ENCODE measurements at regions not wholly inside any gene's neighbourhood (a gene's known extent, or its start where the extent isn't known, plus 50 kb on each side); places are given as distances from the start of the nearest gene placed in this dataset.
A peak's percentile ranks its signal among the peaks of the same experiment; 100 is the strongest.

DNA sequence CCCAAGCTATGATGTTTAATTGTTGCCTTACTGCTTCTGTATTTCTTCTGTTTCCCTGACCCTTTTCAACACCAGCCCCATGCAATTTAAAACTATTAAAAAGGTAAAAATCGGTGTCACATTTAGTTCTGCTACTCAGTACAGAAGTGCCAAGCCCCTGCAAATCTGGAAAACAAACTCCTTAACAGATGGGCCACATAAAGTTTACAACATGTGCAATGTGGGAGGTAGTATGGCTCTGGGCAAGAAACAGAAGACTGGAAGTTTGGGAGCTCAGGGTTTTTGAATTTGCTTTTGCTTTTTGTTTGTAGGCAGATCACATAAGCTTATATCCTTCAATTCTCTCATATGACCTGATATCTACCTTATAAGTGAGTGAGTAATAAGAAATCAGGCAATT is 404.0 kb upstream of the ATP2B1 start:
- DNase-seq: no peak

DNA sequence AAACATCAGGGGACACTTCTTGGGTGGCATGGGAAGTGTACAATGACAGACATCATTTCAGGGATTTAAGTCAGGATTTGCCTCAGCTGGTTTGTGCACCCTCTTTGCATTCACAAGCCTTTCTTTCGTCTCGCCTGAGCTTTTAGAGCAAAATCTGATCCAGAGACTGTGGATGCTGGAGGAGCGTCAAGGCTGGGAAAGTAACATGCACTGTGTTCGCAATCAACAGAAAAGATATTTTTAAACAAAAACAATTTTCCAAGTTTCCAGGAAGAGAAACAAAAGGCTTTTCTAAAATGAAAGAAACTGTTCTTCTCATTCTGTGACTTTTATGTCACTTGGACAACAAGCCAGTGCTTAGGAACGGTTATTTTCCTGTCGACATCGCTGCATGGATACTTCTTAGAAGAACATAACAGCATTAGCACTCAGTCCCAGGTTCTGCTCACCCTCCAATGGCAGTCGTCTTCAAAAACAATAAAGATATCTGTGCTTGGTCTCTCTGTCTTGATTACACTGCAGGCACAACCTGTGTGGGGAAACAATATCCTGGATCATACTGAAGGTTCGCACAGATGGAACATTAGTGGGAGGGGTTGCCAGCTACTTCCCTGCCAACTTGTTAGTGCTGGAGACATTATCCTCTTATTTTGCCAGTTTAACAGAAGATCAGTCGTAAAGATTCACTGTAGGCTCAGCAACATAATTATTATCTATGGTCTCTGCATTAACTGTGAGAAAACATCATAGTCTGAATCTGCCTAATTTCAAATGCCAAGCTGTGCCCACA is 403.3 kb upstream of the ATP2B1 start:
- no peak for DNase-seq

DNA sequence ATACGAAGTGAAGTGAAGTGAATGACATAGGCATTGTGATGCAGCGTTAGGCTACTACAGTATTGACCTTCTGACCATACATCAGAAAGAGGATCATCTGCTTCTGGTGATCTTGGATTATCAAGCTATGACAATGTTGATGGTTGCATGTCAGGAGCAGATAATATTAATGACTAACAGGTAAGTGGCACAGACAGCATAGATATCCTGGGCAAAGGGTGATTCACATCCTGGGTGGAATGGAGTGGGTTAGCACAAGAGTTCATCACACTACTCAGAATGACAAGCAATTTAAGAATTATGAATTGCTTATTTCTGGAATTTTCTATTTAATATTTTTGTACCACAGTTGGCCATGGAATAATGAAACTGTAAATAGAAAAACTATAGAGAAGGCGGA is 397.9 kb upstream of the ATP2B1 start:
- no peak for DNase-seq

DNA sequence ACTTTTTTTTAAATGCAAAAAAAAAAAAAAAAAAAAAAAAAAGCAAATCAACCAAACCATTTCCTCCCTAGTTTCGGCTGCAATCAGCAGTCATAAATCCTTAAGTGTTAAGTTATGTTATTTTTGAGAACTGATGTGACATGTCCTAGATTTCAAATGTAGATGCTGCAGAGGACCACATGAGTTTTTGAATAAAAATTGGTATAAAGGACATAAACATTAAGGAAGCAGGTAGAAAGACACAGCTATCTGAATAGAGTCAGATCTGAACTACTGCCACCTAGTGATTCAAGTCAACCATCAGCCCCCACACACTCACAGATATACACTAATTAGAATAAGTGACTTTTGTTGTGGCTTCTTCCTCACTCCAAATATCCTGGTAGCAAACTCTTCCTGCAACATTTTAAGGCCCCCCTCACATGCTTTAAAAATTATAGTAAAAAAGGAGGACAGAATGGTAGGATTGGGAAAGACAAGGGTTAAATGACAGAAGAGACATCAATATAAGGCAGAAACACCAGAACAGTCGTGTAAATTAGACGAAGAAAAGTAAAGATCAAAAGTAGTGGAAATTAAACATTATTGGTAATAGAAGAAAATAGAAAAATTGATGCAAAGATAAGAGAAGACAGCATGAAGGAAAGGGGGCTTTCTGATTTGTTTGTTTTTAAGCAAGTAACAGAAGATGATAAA is 394.5 kb upstream of the ATP2B1 start:
- peak; percentile 14 for DNase-seq

DNA sequence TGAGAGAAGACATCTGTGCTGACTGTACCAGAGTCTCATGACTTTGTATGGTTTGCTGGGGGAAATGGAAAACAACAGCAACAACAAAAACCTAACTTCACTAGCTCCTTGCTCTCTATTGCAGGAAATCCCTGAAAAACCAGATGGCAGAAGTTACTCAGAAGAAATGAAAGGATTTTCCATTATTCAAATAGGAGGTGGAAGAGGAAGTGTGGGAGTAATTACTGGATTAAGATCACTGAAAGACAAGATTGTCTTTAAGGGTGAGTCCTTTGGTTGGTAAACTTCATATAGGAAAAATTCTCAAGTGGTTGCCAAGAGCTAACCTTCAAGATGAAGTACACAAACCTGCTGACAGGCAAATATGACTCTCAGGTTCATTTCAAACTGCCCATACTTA is 391.9 kb upstream of the ATP2B1 start:
- no peak for DNase-seq

DNA sequence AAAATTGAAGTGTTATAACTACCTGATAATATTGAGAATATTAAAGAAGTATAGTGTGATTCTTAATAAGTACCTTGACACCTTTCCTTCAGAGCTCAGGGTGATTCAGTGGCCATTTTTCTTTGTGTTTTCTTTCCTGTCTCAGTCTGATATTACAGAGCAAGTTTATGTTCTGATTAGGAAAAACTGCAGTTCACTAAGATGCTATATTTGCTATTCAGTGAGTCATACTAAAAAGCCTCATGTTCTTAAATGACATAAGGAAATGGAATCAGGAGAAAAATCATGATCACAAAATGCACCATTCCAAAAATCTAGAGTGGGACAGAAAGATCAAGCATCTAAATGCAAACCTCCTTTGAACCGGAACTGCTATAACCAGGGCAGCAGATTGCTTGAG is 390.6 kb upstream of the ATP2B1 start:
- no peak for DNase-seq

DNA sequence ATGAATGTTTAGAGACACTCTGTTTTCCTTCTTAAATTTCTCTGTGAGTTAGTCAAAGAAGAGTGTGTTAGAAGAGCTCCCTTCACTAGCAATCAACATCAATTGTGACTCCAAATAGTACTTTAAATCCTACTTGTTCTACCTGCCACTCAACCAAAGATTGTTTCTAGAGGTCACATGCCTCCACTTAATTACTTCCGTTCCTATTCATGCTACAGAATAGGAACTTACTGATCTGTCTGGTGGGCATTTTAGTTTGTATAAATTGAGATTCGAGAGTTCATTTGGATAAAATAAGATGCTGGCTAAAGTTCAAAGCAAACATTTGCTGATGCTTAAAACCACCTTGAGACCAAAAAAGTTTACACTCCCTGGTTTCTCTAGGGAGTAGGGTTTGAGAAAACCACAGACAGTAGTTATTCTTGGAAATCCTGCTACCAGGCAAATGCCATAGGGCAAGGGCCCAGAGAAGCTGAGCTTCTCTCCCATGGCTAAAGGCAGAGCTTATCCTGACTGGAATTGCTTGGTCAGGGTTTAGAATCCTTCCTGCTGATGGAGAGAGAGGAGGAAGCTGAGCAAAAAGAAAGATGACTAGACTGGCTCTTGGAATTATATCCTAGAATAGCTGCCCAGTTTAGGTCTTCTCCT is 389.6 kb upstream of the ATP2B1 start:
- DNase-seq: no peak

DNA sequence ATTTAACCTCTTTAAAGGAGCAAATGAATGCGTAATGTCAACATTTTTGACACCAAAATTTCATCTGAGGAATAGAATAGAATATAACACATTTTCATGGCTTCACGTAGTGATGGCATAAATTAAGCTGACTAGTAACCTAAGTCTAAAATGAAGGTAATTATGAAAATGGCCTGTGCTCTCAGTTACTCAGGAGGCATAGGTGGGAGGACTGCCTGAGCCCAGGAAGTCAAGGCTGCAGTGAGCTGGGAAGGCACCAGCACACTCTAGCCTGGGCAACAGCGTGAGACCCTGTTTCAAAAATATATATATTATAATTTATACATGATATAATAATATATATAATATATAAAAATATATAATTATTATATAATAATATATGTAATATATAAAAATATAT is 383.2 kb upstream of the ATP2B1 start:
- no peak for DNase-seq

DNA sequence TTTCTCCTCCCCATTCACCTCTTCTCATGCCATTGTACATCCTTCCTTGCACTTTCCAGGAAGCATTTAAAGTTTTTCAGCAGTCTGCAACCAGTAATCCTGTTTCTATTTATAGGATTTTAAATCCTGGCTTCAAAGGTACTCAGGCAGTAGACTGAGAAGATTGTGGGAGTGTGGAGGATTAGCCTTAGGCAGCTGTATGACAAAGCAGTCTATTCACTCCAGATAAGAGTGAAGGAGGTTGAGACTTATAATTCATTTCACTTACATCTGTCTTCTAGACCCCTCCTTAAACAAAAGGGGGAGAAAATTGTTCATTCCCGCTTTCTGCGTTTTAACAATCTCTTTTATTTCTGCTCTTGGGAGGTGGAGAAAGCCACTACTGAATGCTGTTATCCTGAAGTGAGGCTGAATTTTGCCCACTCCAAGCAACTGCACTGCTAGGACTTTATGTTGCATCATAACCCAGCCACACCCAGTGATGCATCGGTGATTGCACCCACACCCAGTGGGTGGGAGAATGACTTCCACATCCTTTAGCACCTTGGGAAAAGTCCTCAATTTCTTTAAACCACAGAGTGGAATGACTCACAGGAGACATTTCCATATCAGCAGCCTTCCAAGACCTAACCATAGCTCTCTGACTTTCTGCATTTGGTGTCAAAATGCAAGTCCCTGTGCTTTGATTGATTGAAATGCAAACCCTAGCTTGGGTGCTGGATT is 382.5 kb upstream of the ATP2B1 start:
- DNase-seq: no peak

DNA sequence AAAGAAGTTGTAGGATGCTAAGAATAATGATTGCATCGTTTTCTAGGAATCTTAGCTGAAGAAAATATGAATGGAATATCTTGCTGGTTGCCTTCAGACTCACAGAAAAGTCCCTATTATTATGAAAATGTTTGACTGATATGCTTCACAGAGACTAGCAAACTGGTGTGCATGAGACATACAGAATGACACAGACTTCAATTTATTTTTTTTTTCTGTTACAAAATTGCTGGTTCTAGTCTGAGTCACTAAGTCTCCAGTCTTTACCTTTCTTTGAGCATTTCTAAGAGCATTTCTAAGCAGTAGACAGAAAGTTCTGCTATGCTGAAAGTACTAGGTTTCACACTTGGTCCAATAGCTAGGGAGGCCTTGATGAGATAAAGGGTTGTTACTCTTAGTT is 377.6 kb upstream of the ATP2B1 start:
- DNase-seq: no peak

DNA sequence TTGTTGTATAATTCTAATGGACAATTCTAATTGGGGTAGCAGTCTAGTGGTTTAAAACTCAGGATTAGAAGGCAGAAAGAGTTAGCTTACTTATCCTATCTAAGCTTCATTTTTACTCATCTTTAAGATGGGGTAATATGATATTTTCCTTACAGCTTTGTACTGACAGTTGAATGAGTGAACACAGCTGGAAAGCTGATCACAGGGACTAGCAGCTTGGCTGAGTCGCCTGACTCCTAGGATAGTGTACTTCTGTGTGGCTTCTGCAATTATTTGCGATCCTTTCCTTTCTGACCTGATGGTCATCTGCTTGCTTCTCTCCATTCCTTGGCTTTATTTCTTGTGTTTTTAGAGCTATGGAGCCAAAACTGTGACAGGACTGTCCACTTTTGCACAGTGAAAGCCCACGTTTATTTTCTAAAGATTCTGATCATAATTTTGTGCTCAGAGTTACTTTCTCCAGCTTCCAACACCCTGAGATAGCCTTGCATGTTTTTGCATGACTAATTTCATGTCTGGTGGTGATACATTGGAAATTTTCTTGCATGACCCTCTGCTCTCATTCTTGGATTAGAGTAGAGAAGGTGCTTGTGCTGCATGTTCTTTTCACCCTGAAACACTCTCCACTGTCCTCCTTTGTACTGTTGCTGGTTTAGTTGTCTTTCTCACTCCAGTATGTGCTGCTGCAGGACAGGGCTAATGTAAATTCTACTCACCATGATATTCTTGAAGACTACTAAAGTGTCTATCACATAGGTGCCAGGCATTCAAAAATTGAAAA is 377.0 kb upstream of the ATP2B1 start:
- DNase-seq: no peak

DNA sequence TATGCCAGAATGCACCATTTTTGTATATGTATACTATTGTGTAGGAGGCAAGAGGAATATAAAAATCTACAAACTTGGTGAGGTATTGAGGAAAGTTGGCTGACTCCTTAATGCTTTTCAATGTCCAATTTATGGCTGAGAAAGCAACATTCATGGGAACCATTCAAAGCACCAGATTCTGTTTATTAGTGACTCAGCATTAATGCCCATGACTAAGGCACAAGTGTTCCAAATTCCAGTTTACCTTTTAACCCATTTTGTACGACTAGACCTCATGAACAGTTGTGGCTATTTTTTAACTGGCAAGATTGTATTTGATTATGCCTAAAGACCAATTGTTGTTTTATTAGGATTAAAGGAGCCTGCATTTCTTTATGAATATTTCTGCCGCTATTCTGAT is 375.4 kb upstream of the ATP2B1 start:
- no peak for DNase-seq

DNA sequence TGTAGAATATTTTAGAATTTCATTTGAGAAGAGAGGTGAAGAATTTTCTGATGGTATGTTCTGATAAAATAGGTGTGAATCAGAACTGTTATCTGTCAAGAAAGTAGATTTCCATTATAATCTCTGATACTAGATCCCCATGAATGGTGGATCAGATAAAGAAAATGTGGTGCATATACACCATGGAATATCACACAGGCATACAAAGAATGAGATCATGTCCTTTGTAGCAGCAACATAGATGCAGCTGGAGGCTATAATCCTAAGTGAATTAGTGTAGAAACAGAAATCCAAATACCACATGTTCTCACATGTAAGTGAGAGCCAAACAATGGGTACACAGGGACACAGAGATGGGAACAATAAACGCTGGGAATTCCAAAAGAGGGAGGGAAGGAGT is 372.0 kb upstream of the ATP2B1 start:
- no peak for DNase-seq

DNA sequence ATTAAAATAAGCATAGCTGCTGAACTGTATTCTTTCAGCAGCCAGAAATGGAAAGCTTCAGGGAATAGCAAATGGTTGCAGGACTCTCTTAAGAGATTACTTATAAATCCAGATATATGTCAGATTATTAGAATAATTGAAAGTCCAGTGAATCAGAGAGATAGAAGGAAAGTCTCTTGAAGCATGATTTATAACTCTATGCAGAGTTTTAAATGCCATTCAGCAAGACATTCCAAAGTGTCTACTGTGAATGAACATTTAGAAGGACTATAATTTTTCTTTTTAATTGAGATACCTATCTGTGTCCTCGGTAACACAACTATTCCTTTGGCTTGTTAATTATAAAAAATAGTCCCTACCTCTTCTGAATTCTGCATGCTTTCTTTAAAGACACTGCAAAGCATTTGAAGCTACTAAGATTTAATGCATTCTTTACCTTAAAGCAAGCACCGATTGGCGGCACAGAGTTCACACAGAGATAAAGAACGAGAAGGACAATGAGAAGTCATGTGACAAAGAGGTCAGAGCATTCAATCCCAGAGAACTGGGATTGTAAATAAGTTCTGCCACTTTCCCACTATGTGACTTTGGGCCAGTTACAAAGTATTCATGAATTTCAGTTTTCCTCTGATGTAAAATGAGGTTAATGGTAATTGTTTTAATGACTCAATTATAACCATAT is 371.0 kb upstream of the ATP2B1 start:
- no peak for DNase-seq

DNA sequence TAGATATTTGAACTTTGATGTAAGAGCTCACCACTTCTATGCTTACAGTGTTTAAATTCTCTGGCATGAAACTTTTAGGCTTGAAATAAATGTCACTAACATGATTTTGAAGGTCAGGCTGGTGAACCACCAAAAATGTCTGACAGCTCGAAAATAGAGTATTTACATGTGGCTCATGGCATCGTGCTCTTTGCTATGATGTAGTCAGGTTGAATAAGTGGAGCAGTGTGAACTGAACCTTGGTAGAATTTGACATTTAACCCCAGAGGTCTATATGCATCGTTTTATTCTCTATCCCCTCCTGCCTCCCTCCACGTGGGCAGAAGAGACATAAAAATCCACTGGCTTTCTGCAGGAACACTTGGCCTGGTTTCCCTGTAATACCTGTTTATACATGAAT is 369.7 kb upstream of the ATP2B1 start:
- no peak for DNase-seq

DNA sequence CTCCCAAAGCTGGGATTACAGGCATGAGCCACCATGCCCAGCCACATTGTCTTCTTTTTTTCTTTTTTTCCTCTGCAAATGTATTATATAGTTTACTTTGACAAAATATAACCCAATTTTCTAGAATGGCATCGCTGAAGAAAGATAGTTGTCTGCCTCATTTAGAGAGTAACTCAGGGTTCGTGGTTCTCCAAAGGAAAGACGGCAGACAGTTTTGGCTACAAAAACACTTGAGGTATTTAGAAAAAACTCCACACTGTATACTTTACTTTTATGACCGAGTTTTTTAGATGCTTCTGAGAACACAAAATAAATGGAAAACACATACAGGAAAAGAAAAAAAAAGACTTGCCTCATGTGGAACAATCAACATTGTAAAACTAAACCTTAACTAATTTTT is 369.1 kb upstream of the ATP2B1 start:
- no peak for DNase-seq

DNA sequence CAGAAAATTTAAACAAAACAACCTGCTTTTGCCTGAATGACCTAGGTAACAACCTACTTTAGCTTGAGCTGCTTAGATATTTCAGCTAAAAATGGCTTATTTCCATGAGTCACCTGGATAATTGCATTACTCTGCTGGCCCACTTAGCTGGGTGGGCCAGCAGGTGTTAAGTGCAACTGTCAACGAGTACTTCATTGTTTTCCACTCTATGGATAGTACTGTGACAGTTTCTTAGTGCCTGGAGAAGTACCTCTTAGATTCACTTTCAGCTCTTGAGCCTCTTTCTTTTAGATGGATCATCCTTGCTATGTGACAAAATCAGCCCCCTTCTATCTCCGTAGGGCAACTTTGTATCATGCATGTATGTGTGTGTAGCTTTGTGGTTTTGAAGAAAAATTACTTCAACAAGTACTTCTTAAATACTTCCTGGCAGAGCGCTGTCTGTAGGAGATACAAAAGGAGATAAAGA is 368.2 kb upstream of the ATP2B1 start:
- DNase-seq: no peak

DNA sequence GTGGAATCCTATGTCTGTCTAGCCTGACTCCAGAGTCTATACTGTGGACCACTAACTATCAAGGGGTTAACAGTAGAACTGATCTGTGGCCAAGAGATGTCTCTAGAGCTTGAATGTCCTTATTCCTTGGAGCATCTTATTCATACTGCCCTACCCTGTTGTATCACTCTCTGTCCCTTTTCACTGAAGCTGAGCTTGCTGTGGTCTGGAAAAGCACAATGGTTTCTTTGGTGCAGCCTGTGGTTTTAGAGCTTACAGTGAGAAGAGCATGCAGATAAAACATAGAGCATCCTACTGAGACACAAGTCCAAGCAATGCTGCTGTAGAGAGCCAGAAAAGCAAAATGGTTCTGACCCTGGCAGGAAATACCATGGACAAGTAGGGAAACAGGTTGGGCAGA is 367.0 kb upstream of the ATP2B1 start:
- DNase-seq: no peak

DNA sequence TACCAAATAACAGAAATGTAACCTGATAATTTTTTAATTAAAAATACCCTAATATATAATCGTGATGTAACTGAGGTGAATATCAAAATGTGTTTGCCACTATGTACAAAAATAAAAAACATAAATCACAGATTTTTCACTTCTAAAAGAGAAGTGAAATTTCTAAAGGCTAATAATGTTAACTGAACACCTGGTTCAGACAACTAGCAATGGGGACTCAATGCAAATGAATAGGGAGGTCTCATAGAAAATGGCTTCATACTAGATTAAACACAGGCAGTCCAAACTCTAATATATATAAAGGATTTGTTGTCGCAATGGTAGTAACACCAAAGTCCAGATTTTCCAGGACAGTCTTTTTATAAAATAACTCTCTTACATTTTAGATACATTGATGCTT is 365.4 kb upstream of the ATP2B1 start:
- no peak for DNase-seq

DNA sequence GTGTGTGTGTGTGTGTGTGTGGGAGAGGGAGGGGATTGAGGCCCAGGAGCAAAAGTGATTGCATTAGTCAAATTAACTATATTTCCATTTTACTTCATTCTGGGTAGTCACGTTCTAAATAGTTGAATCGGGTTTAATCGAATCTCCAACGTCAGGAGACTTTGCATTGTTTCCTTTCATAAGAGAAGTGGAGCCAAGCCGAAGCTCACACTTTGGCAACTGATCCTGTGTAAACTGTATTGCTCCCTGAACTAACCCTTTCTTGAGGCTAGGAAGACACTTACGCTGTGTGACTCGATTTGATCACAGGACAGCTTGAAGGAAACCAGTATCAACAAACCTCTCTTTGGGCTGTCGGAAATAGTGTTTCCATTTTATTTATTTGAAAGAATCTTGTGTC is 363.4 kb upstream of the ATP2B1 start:
- no peak for DNase-seq

DNA sequence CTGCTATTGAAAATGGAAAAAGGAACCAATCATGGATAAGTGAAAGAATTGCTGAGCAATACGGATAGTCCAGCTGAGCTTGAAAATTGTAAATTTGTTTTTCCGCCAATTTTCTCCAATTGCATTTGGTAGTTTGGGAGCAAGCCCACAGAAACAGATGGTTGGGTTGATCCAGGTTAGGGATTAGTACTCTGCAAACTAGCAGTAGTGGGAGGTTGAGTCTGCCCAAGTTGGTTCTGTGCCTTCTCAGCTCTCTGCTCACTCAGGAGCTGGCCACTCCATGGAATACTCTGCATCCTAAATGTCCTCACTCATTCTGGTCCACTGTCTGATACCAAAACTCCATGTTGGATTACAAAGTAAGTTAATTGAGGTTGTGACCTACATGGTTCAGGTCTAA is 361.1 kb upstream of the ATP2B1 start:
- no peak for DNase-seq

DNA sequence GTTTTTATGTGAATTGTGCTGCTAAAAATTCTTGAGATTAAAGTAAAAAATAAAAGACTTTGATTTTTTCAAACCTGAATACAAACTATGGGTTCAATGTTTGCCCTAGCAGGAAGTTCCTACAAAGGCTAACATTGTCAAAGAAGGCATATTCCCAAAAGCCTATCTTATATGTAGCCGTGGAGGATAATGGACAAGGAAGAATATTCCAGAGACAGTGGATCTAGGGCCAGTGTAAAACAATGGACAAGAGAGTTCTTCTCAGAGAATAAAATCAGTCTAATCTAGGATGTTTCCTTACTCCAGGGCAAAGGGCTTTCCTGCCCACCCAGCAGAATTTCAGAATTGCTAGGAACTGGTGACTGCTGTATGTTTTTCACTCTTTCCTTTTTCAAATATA is 359.2 kb upstream of the ATP2B1 start:
- no peak for DNase-seq
